IMR-90 (cell line): ENCODE measurements at regions not wholly inside any gene's neighbourhood (a gene's known extent, or its start where the extent isn't known, plus 50 kb on each side); places are given as distances from the start of the nearest gene placed in this dataset.

Source experiments
- ATAC-seq: fragments of 200-7000 bp; cut with Tn5 transposase; 2 replicates; pipeline ENCODE4 v1.9.1; 2020; ENCODE audit warnings: low read depth, mild to moderate bottlenecking, moderate library complexity
- BruUV-seq: library from RNA; stranded (reverse); fragments of 400-500 nt; replicated peaks from 2 replicates; lab custom pipeline; 2021; lab: Mats Ljungman, UMichigan
- CTCF ChIA-PET: fragments of 300-600 bp; formaldehyde crosslinking; extraction: SDS; loops from one replicate; lab custom pipeline; 2021; ENCODE audit warnings: antibody characterized with exemption; lab: Yijun Ruan, JAX
- POLR2A ChIA-PET: fragments of 300-600 bp; sonication (Branson Sonifier 250); formaldehyde crosslinking; loops from one replicate; lab custom pipeline; 2022; ENCODE audit warnings: antibody characterized with exemption; ENCODE audit not compliant: unreplicated experiment; lab: Charles Lee
- DNase-seq: peaks from one replicate; pipeline ENCODE4 v3.0.0; 2013
- H2AFZ ChIP-seq: replicated peaks from 2 replicates; pipeline ENCODE3; 2013; ENCODE audit warnings: low read length, mild to moderate bottlenecking; ENCODE audit not compliant: poor library complexity
- H2AK5ac ChIP-seq: 2 replicates; pipeline ENCODE4 v1.6.1; 2013; ENCODE audit warnings: low read depth, low read length, inconsistent platforms
- H2AK9ac ChIP-seq: replicated peaks from 2 replicates; pipeline ENCODE3; 2013; ENCODE audit warnings: mild to moderate bottlenecking, low read depth, low read length, moderate library complexity; ENCODE audit not compliant: poor library complexity
- H2BK120ac ChIP-seq: 2 replicates; pipeline ENCODE4 v1.6.1; 2013; ENCODE audit warnings: low read depth, low read length, inconsistent platforms
- H2BK15ac ChIP-seq: 3 replicates; pipeline ENCODE4 v1.6.1; 2013; ENCODE audit warnings: low read depth, low read length, inconsistent platforms
- H2BK20ac ChIP-seq: 2 replicates; pipeline ENCODE4 v1.6.1; 2013; ENCODE audit warnings: low read depth, mild to moderate bottlenecking, inconsistent platforms, low read length, moderate library complexity
- H2BK5ac ChIP-seq: 2 replicates; pipeline ENCODE4 v1.6.1; 2013; ENCODE audit warnings: mild to moderate bottlenecking, low read depth, low read length, inconsistent platforms; ENCODE audit not compliant: poor library complexity, severe bottlenecking
- H3K14ac ChIP-seq: replicated peaks from 2 replicates; pipeline ENCODE4 v1.6.1; 2013; ENCODE audit warnings: low read depth, low read length, inconsistent platforms
- H3K18ac ChIP-seq: 2 replicates; pipeline ENCODE4 v1.6.1; 2013; ENCODE audit warnings: low read depth, low read length, control low read depth
- H3K23ac ChIP-seq: 2 replicates; pipeline ENCODE4 v1.6.1; 2013; ENCODE audit warnings: low read depth, low read length, inconsistent platforms
- H3K27ac ChIP-seq: 2 replicates; pipeline ENCODE4 v1.5.1; 2013; ENCODE audit warnings: mild to moderate bottlenecking, control low read depth, low read length; ENCODE audit not compliant: insufficient read depth
- H3K27me3 ChIP-seq: 2 replicates; pipeline ENCODE4 v1.6.1; 2013; ENCODE audit warnings: low read length; ENCODE audit not compliant: control insufficient read depth, insufficient read depth
- H3K36me3 ChIP-seq: 2 replicates; pipeline ENCODE4 v1.6.1; 2013; ENCODE audit warnings: low read length, mixed read lengths; ENCODE audit not compliant: control insufficient read depth, insufficient read depth
- H3K4ac ChIP-seq: 2 replicates; pipeline ENCODE4 v1.6.1; 2013; ENCODE audit warnings: low read depth, low read length, inconsistent platforms
- H3K4me1 ChIP-seq: 2 replicates; pipeline ENCODE4 v1.6.1; 2013; ENCODE audit warnings: low read length, mixed read lengths; ENCODE audit not compliant: control insufficient read depth, insufficient read depth
- H3K4me2 ChIP-seq: 2 replicates; pipeline ENCODE4 v1.6.1; 2013; ENCODE audit warnings: low read depth, mild to moderate bottlenecking, control low read depth, low read length, moderate library complexity
- H3K4me3 ChIP-seq: 2 replicates; pipeline ENCODE4 v1.5.1; 2013; ENCODE audit warnings: low read depth, mild to moderate bottlenecking, control low read depth, low read length, moderate library complexity; ENCODE audit not compliant: insufficient read depth
- H3K56ac ChIP-seq: 2 replicates; pipeline ENCODE4 v1.6.1; 2013; ENCODE audit warnings: low read length, inconsistent platforms; ENCODE audit not compliant: insufficient read depth; ENCODE audit errors: extremely low read depth
- H3K79me1 ChIP-seq, 2 experiments: 2 replicates each; pipeline ENCODE4 v1.6.1; 2013; ENCODE audit warnings: low read length in 2 of 2, inconsistent platforms in 1 of 2, low read depth in 1 of 2
- H3K9ac ChIP-seq: 2 replicates; pipeline ENCODE4 v1.6.1; 2013; ENCODE audit warnings: low read depth, low read length, control low read depth
- H3K9me1 ChIP-seq: 2 replicates; pipeline ENCODE4 v1.6.1; 2013; ENCODE audit warnings: low read length, inconsistent platforms; ENCODE audit not compliant: insufficient read depth
- H3K9me3 ChIP-seq: 2 replicates; pipeline ENCODE4 v1.6.1; 2013; ENCODE audit warnings: low read length; ENCODE audit not compliant: control insufficient read depth, insufficient read depth
- H4K20me1 ChIP-seq: 2 replicates; pipeline ENCODE4 v1.6.1; 2013; ENCODE audit warnings: low read length, inconsistent platforms; ENCODE audit not compliant: insufficient read depth
- H4K5ac ChIP-seq: 2 replicates; pipeline ENCODE4 v1.6.1; 2013; ENCODE audit warnings: mild to moderate bottlenecking, low read depth, low read length, control low read depth
- H4K8ac ChIP-seq, 2 experiments: 2 replicates each; pipeline ENCODE4 v1.6.1; 2013; ENCODE audit warnings: low read depth in 2 of 2, low read length in 2 of 2, control low read depth in 1 of 2, inconsistent platforms in 1 of 2
- H4K91ac ChIP-seq: 2 replicates; pipeline ENCODE4 v1.6.1; 2013; ENCODE audit warnings: low read depth, low read length, inconsistent platforms; ENCODE audit not compliant: insufficient read depth
- NFE2L2 ChIP-seq: fragments of 150-350 bp; IDR thresholded peaks from 2 replicates; pipeline ENCODE4 v1.6.1; 2016; ENCODE audit warnings: low read depth, mild to moderate bottlenecking, low read length
- WGBS, 2 experiments: methylation state at CpG; one replicate each; pipeline versions ENCODE4 v1.1.5 to v1.1.7; 2013; ENCODE audit warnings: missing lambda C conversion rate in 2 of 2; ENCODE audit not compliant: insufficient read length in 1 of 2; ENCODE audit errors: extremely low coverage in 2 of 2; 5-methylcytosine and 5-hydroxymethylcytosine counted together
- dilution Hi-C: fragments of 300-500 bp; cut with HindIII; formaldehyde crosslinking; loops from one replicate; pipeline ENCODE4 v1.14.3; 2018; ENCODE audit warnings: low sequenced_read_pairs; ENCODE audit not compliant: unreplicated experiment
- in situ Hi-C: fragments of 300-500 bp; cut with MboI; formaldehyde crosslinking; loops from 3 replicates; pipeline ENCODE4 v1.14.3; 2019; ENCODE audit warnings: low sequenced_read_pairs, inconsistent platforms, mixed read lengths
- intact Hi-C: fragments of 100-400 bp; cut with micrococcal nuclease; formaldehyde crosslinking; loops from 2 replicates; pipeline ENCODE4 v1.10.0; 2022

GRCh38 chr21:16707274-16707673 lies 805.6 kb upstream of the CXADR start:
- H3K9me1 ChIP-seq: no peaks in the 10 kb centered on the region
- no peak for DNase-seq
- no peaks in the 10 kb centered on the region for H3K27me3 ChIP-seq
- H3K18ac ChIP-seq: no peak overlapping the region
- ChIA-PET POLR2A (no interaction called here), CTCF (no interaction called here)
- H2AFZ ChIP-seq: no peak overlapping the region
- TF ChIP-seq NFE2L2: no peak
- BruUV-seq: no TSS peak
- H2BK15ac ChIP-seq: no peak overlapping the region
- H2BK20ac ChIP-seq: no peak overlapping the region
- dilution Hi-C loops (no loop called here), in situ Hi-C loops (no loop called here), intact Hi-C loops (no loop called here)
- no peak overlapping the region for H3K23ac ChIP-seq
- H4K5ac ChIP-seq: no peak overlapping the region
- H3K4me2 ChIP-seq: no peak overlapping the region
- no CpG with 5 or more reads among the region's 2 CpGs for WGBS, 2 experiments
- no peaks in the 10 kb centered on the region for H3K79me1 ChIP-seq
- no peak overlapping the region for H3K4me3 ChIP-seq
- no peak overlapping the region for H4K91ac ChIP-seq
- no peak overlapping the region for H2AK5ac ChIP-seq
- H3K4ac ChIP-seq: no peak overlapping the region
- no peak overlapping the region for H4K8ac ChIP-seq
- no peak overlapping the region for H2BK120ac ChIP-seq
- no peaks in the 10 kb centered on the region for H3K4me1 ChIP-seq
- H3K9ac ChIP-seq: no peak overlapping the region
- no peak overlapping the region for H3K14ac ChIP-seq
- H3K56ac ChIP-seq: no peak overlapping the region
- ATAC-seq: no peak
- H2BK5ac ChIP-seq: no peak overlapping the region
- H2AK9ac ChIP-seq: no peak overlapping the region
- no peaks in the 10 kb centered on the region for H3K9me3 ChIP-seq
- H4K20me1 ChIP-seq: no peaks in the 10 kb centered on the region
- H3K36me3 ChIP-seq: no peaks in the 10 kb centered on the region
- no peak overlapping the region for H3K27ac ChIP-seq
